ENCODE measurements at regions not wholly inside any gene's neighbourhood (a gene's known extent, or its start where the extent isn't known, plus 50 kb on each side); places are given as distances from the start of the nearest gene placed in this dataset.

GRCh38 chr2:161044921-161045320 is 115.3 kb upstream of the TANK start:
- no peak for TF ChIP-seq CTCF (IDR thresholded peaks at IDR 0.05)
- no peak for TF ChIP-seq POLR2A (IDR thresholded peaks at IDR 0.05)

Data from Peyer's patch (tissue), 4 donors.